SU-DHL-6 (cell line): ENCODE measurements at regions not wholly inside any gene's neighbourhood (a gene's known extent, or its start where the extent isn't known, plus 50 kb on each side); places are given as distances from the start of the nearest gene placed in this dataset.

Source experiments
- H2AFZ ChIP-seq: fragments of 200-600 bp; sonication (generic); 2 replicates; pipeline ENCODE4 v1.6.1; 2014; ENCODE audit warnings: low read depth, mild to moderate bottlenecking, moderate library complexity, mixed read lengths, antibody characterized with exemption, low read length; ENCODE audit not compliant: severe bottlenecking
- H3F3A ChIP-seq: fragments of 200-600 bp; shearing (Covaris generic); 2 replicates; pipeline ENCODE4 v1.6.0; 2016; ENCODE audit warnings: antibody characterized with exemption, mild to moderate bottlenecking; ENCODE audit not compliant: insufficient read depth
- H3K27ac ChIP-seq: fragments of 200-600 bp; sonication (generic); 2 replicates; pipeline ENCODE4 v1.5.1; 2016; ENCODE audit warnings: low read depth, mild to moderate bottlenecking, low read length, moderate library complexity, mixed read lengths
- H3K27me3 ChIP-seq: fragments of 200-600 bp; sonication (generic), shearing (Covaris generic); 2 replicates; pipeline ENCODE4 v1.6.0; 2014; ENCODE audit warnings: mild to moderate bottlenecking, low read length
- H3K36me3 ChIP-seq: fragments of 200-600 bp; sonication (generic); 2 replicates; pipeline ENCODE4 v1.6.1; 2014; ENCODE audit warnings: mild to moderate bottlenecking, low read length, mixed read lengths
- H3K4me2 ChIP-seq: fragments of 300-600, 200-600 bp; shearing (Covaris generic), sonication (generic); 2 replicates; pipeline ENCODE4 v1.6.0; 2014; ENCODE audit warnings: low read length, low read depth, mild to moderate bottlenecking; ENCODE audit not compliant: poor library complexity, severe bottlenecking
- H3K4me3 ChIP-seq: fragments of 200-600 bp; sonication (generic); 2 replicates; pipeline ENCODE4 v1.5.1; 2014; ENCODE audit warnings: antibody characterized with exemption, low read length, mild to moderate bottlenecking, mixed read lengths; ENCODE audit not compliant: insufficient read depth, poor library complexity, severe bottlenecking
- H3K79me2 ChIP-seq: fragments of 200-600 bp; sonication (generic); 2 replicates; pipeline ENCODE4 v1.6.1; 2014; ENCODE audit warnings: mild to moderate bottlenecking, low read length, moderate library complexity; ENCODE audit not compliant: insufficient read depth
- H3K9ac ChIP-seq: fragments of 200-600 bp; sonication (generic); 2 replicates; pipeline ENCODE4 v1.7.0; 2014; ENCODE audit warnings: mild to moderate bottlenecking, low read length
- H3K9me2 ChIP-seq: fragments of 200-600 bp; sonication (generic); replicated peaks from 2 replicates; pipeline ENCODE4 v1.6.1; 2014; ENCODE audit warnings: low read length; ENCODE audit not compliant: insufficient read depth
- H3K9me3 ChIP-seq: fragments of 200-600 bp; sonication (generic); 2 replicates; pipeline ENCODE4 v1.6.1; 2014; ENCODE audit warnings: low read length, mixed read lengths; ENCODE audit not compliant: insufficient read depth
- H4K20me1 ChIP-seq: fragments of 200-600 bp; sonication (generic); 2 replicates; pipeline ENCODE4 v1.6.1; 2014; ENCODE audit warnings: low read depth, mild to moderate bottlenecking, antibody characterized with exemption, low read length, moderate library complexity, mixed read lengths
- EZH2phosphoT487 ChIP-seq: fragments of 200-600 bp; sonication (generic), shearing (Covaris generic); conservative IDR thresholded peaks from 2 replicates; pipeline ENCODE4 v1.6.1; 2018; ENCODE audit warnings: mild to moderate bottlenecking, antibody characterized with exemption, low read length, moderate library complexity, mixed read lengths
- TF ChIP-seq, protein P1 (sequence below): fragments of 200-600 bp; sonication (generic); IDR thresholded peaks from one replicate; pipeline ENCODE4 v1.5.1; 2017; ENCODE audit warnings: antibody characterized with exemption, mild to moderate bottlenecking, low read length, moderate library complexity; ENCODE audit not compliant: insufficient read depth, poor library complexity, severe bottlenecking

DNA sequence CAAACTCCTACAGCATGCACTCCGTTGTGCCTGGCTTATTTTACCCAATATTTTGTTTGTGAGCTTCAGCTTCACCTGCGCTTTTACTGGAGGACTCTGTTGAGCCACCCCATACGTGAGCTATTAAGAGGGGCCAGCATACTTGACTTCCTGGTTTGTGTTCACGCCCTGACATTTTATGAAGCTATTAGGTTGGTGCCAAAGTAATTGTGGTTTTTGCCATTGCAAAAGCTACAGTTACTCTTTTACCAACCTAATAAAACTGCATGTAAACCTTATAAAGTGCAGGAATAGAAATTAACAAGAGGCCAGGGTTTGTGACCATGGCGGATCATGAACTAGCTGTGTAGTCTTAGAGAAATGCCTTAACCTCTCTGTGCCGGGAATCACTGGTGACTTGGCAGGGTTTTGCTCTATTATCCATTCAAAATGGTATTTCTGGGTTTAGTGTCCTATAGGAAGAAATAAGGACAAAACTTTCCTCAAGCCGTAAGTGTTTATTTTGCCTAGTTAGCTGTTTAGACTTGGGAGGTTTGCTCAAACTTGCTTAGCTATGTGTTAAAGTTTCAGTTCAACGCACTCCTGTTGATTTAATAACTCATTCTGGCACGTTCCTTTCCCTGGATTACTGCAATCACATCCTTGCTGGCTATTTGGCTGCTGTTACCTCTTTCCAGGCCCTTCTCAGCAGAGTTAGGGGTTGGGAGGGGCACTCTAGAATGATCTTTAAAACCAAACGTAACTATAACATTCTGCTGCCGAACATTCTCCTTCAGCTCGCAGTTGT lies 1027.6 kb downstream of the BCL11B start:
- Histone ChIP-seq H3K4me3 (no peak overlapping the region), H3F3A (no peaks in the 10 kb centered on the region), H3K27me3 (no peaks in the 10 kb centered on the region), H3K9me2 (no peaks in the 10 kb centered on the region), H3K36me3 (no peaks in the 10 kb centered on the region), H3K9me3 (no peaks in the 10 kb centered on the region), H4K20me1 (no peaks in the 10 kb centered on the region), H3K9ac (no peak overlapping the region), H3K79me2 (no peaks in the 10 kb centered on the region), H3K4me2 (no peak overlapping the region), H2AFZ (no peak overlapping the region), H3K27ac (no peak overlapping the region)
- TF ChIP-seq, protein P1, sequence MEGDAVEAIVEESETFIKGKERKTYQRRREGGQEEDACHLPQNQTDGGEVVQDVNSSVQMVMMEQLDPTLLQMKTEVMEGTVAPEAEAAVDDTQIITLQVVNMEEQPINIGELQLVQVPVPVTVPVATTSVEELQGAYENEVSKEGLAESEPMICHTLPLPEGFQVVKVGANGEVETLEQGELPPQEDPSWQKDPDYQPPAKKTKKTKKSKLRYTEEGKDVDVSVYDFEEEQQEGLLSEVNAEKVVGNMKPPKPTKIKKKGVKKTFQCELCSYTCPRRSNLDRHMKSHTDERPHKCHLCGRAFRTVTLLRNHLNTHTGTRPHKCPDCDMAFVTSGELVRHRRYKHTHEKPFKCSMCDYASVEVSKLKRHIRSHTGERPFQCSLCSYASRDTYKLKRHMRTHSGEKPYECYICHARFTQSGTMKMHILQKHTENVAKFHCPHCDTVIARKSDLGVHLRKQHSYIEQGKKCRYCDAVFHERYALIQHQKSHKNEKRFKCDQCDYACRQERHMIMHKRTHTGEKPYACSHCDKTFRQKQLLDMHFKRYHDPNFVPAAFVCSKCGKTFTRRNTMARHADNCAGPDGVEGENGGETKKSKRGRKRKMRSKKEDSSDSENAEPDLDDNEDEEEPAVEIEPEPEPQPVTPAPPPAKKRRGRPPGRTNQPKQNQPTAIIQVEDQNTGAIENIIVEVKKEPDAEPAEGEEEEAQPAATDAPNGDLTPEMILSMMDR = no peak
- TF ChIP-seq EZH2phosphoT487 = no peak

DNA sequence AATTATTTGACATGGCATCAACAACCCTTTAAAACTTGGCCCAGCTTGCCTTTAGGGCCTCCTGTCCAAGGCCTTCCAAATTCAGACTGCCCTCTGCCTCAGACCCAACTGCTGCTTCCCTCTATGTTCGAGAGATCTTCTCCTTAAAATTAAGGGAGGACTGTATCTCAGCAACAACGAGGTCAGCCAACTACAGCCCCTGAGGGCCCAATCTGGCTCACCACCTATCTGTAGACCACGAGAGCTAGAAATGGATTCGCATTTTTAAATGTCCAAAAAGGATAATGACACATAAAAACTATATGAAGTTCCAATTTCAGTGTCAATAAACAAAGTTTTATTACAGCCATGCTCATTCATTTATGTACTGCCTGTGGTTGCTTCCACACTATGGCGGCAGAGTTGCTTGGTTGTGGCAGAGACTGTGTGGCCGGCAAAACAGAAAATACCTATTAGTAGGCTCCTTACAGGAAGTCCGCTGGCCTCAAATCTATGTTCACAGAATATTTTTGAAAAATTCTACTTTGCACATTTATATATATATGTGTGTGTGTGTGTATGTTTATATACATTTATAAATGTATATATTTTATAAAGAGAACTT lies 1026.9 kb downstream of the BCL11B start:
- no peaks in the 10 kb centered on the region for H4K20me1 ChIP-seq
- H3K4me3 ChIP-seq = no peak overlapping the region
- H3K4me2 ChIP-seq = no peak overlapping the region
- H3K9ac ChIP-seq = no peak overlapping the region
- H3F3A ChIP-seq = no peaks in the 10 kb centered on the region
- no peaks in the 10 kb centered on the region for H3K36me3 ChIP-seq
- H3K27ac ChIP-seq = no peak overlapping the region
- no peaks in the 10 kb centered on the region for H3K27me3 ChIP-seq
- no peaks in the 10 kb centered on the region for H3K9me2 ChIP-seq
- H3K79me2 ChIP-seq = no peaks in the 10 kb centered on the region
- no peaks in the 10 kb centered on the region for H3K9me3 ChIP-seq
- TF ChIP-seq, protein P1 = no peak
- TF ChIP-seq EZH2phosphoT487 = no peak
- no peak overlapping the region for H2AFZ ChIP-seq

DNA sequence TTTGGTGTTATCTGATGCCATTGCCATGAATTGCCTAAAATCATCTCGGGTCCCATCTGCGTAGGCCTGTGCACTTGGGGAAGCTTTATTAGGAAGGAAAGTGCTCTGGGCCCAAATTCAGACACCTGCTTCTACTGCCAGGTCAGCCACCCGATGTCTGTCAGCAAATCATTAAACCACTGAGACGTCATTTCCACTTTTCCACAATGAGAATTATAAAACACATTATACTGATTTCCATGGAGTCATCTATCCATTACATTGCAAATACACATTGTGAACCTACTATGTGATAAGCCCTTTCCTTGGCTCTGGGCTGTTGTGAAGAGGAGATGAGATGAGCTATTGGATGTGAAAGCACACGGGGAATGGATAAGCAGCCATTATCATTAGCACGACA lies 1022.9 kb downstream of the BCL11B start:
- no peak overlapping the region for H3K9ac ChIP-seq
- H4K20me1 ChIP-seq = no peaks in the 10 kb centered on the region
- no peak overlapping the region for H3K4me3 ChIP-seq
- H3F3A ChIP-seq = no peaks in the 10 kb centered on the region
- TF ChIP-seq, protein P1 = no peak
- H3K9me3 ChIP-seq = no peaks in the 10 kb centered on the region
- H2AFZ ChIP-seq = no peak overlapping the region
- H3K36me3 ChIP-seq = no peaks in the 10 kb centered on the region
- no peak overlapping the region for H3K27ac ChIP-seq
- no peak overlapping the region for H3K4me2 ChIP-seq
- no peaks in the 10 kb centered on the region for H3K79me2 ChIP-seq
- H3K27me3 ChIP-seq = no peaks in the 10 kb centered on the region
- H3K9me2 ChIP-seq = no peaks in the 10 kb centered on the region
